Stimulated activated effector memory CD8-positive, alpha-beta T cell treated with anti-CD3 and anti-CD28 coated beads, Interleukin-12 subunit alpha, Interleukin-12 subunit beta, amount 100 ng/mL, for 72 hours (primary cell): ENCODE measurements at regions not wholly inside any gene's neighbourhood (a gene's known extent, or its start where the extent isn't known, plus 50 kb on each side); places are given as distances from the start of the nearest gene placed in this dataset.
"Not testable (repeated sequence)": the region's sequence is repeated elsewhere in the genome, so short reads cannot be mapped to it uniquely, and the experiment has no call there.

Experiments used
- ATAC-seq: fragments of 150-1000 bp; cut with Tn5 transposase; 2 replicates; pipeline ENCODE4 v1.10.0; 2021
- DNase-seq, 2 donors: peaks; one replicate each; pipeline ENCODE4 v3.0.0; 2021 to 2022; ENCODE audit warnings: low spot score in 2 of 2
- H3K27ac Mint-ChIP-seq: one replicate; pipeline ENCODE4 v1.8.0; 2022; ENCODE audit warnings: mild to moderate bottlenecking, mixed read lengths
- H3K36me3 Mint-ChIP-seq: one replicate; pipeline ENCODE4 v1.8.0; 2022; ENCODE audit warnings: mild to moderate bottlenecking, mixed read lengths
- H3K4me1 Mint-ChIP-seq: one replicate; pipeline ENCODE4 v1.8.0; 2022; ENCODE audit warnings: mixed read lengths
- H3K4me3 Mint-ChIP-seq: one replicate; pipeline ENCODE4 v1.8.0; 2022; ENCODE audit warnings: mild to moderate bottlenecking, mixed read lengths
- H3K9me3 Mint-ChIP-seq: one replicate; pipeline ENCODE4 v1.8.0; 2022; ENCODE audit warnings: mixed read lengths

DNA sequence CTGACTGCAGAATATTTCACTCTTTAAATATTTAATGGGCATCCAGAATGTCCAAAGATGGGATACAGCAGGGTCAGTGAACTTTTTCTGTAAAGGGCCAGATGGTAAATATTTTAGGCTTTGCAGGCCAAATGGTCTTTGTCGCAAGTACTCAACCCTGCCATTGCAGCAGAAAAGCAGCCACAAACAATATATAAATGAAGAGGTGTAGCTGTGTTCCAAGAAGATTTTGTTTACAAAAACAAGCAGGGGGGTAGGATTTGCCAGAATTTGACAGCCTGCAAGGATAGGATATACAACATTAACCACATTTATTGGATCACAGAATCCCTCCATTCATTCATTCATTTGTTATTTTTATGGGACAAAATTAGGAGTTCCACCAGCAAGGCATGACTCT is 435.0 kb upstream of the DYNLRB2 start:
- no peaks in the 10 kb centered on the region for H3K36me3 Mint-ChIP-seq
- ATAC-seq (no peak), DNase-seq (no peak)
- H3K4me3 Mint-ChIP-seq, result no peak overlapping the region
- no peak overlapping the region for H3K27ac Mint-ChIP-seq
- no peaks in the 10 kb centered on the region for H3K9me3 Mint-ChIP-seq
- no peaks in the 10 kb centered on the region for H3K4me1 Mint-ChIP-seq

DNA sequence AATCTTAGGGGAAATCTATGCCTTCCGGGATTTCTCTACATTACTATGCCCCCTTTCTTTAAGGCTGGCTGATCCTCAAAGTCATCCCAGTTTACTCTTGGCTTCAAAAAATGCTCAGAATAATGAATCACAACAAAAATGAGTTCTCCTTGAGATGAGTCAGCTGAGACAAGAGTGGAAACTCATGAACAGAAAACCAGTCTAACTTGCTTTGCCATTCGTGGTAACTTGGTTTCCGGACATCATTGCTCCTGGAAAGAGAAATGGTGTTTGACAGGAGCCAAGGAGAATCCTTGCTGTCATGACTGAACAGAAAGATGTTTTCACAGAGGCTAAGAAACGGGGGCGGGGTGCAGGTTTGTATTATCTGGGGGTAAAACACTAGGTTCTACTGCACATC is 435.6 kb upstream of the DYNLRB2 start:
- no peak overlapping the region for H3K4me3 Mint-ChIP-seq
- no peaks in the 10 kb centered on the region for H3K4me1 Mint-ChIP-seq
- H3K27ac Mint-ChIP-seq, result no peak overlapping the region
- ATAC-seq (no peak), DNase-seq (no peak)
- H3K36me3 Mint-ChIP-seq, result no peaks in the 10 kb centered on the region
- H3K9me3 Mint-ChIP-seq, result no peaks in the 10 kb centered on the region

DNA sequence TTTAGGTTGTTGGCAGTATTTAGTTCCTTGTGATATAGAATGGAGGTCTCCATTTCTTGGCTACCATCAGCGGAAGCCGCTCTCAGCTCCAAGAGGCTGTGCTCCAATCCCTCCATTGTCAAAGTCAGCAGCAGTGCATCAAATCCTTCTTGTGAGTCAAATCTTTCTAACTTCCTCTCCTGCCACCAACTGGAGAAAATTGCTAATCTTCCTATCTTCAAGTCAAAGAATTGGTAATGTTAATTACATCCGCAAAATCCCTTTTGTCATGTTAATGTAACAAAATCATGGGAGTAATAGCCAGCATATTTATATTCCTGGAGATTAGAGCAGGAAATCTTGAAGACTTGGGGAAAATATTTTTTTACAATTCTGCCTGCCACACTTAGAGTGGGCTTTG is 436.4 kb upstream of the DYNLRB2 start:
- H3K4me1 Mint-ChIP-seq, result no peaks in the 10 kb centered on the region
- no peaks in the 10 kb centered on the region for H3K36me3 Mint-ChIP-seq
- no peak overlapping the region for H3K27ac Mint-ChIP-seq
- H3K9me3 Mint-ChIP-seq, result no peaks in the 10 kb centered on the region
- no peak for ATAC-seq
- no peak for DNase-seq
- no peak overlapping the region for H3K4me3 Mint-ChIP-seq

DNA sequence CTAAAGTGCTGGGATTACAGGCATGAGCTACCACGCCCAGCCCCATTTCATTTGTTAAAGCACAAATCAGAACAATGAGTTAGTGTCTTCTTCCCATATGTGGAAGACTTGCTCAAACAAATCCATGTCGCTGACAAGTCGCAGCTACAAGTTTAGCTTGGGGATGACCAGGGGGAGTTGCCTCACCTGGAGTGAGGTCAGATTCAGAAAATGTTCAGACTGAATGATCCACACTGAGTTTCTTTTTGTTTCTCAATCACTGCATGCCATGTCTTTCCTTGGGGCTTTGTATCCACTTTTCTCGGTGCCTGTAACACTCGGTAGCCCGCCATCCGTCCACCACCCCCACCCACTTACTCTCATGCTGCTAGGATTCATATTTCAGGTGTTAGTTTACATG is 437.3 kb upstream of the DYNLRB2 start:
- Mint-ChIP-seq H3K4me1 (no peaks in the 10 kb centered on the region), H3K36me3 (no peaks in the 10 kb centered on the region), H3K9me3 (peaks cover 2% of the 10 kb centered on the region), H3K27ac (no peak overlapping the region), H3K4me3 (no peak overlapping the region)
- DNase-seq (no peak), ATAC-seq (no peak)

DNA sequence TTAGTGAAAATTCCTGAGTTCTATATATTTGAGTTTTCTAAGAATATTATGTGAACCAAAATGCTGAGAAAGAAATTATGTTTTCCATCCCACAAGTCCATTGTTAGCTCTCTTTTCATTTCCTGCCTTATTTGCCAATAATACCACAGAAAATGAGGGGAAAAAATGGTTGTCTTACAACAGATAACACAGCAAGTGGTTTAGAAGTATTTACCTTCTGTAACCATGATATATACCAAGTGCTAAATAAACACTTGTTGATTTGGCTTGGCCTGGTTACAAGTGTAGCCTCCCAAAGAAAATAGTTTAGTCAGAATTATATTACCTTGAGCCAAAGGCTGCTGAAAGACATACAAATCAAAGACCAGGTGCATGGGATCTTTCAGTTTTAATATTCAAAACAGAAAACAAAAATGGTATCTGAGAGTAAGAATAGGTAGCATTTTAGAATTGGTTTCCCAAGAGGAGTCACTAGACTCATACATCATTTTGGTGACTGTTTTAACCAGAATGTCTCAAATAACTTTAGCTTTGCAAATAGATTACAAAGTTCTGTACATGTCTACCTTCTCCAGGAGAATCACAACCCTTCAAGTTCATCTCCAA is 439.8 kb upstream of the DYNLRB2 start:
- ATAC-seq (no peak), DNase-seq (no peak)
- Mint-ChIP-seq H3K36me3 (no peaks in the 10 kb centered on the region), H3K9me3 (peaks cover 4% of the 10 kb centered on the region), H3K4me1 (no peaks in the 10 kb centered on the region), H3K27ac (no peak overlapping the region), H3K4me3 (no peak overlapping the region)

DNA sequence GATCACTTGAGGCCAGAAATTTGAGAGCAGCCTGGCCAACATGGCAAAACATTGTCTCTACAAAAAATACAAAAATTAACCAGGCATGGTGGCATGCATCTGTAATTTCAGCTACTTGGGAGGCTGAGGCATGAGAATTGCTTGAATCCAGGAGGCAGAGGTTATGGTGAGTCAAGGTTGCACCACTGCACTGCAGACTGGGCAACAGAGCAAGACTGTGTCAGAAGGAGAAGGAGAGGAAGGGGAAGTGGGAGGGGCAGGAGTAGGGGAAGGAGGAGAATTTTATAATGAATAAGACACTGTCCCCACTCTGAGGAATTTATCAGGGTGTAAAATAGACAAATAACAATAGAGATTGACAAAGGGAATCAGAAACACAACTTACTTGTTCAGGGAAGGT is 440.6 kb upstream of the DYNLRB2 start:
- H3K27ac Mint-ChIP-seq, result no peak overlapping the region
- no peaks in the 10 kb centered on the region for H3K4me1 Mint-ChIP-seq
- DNase-seq (no peak), ATAC-seq (no peak)
- no peaks in the 10 kb centered on the region for H3K36me3 Mint-ChIP-seq
- H3K9me3 Mint-ChIP-seq, result peaks cover 4% of the 10 kb centered on the region
- H3K4me3 Mint-ChIP-seq, result no peak overlapping the region

DNA sequence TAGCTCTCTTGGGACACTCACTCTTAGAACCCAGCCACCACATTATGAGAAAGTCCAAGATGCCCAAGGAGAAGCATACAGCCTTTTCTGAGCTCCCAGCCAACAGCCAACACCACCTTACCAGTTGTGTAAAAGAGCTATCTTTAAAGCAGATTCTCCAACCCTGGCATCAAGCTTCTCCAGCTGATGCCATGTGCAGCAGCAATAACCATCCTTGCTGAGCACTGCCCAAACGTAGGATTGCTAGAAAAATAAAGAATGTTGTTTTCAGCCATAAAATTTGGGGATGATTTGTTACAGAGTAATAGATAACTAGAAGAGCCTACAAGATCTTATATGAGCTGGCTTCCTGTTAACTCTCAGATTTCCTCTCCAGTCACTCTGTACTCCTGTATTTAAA is 443.7 kb upstream of the DYNLRB2 start:
- Mint-ChIP-seq H3K4me1 (no peaks in the 10 kb centered on the region), H3K9me3 (peaks cover 4% of the 10 kb centered on the region), H3K4me3 (no peak overlapping the region), H3K27ac (no peak overlapping the region), H3K36me3 (no peaks in the 10 kb centered on the region)
- ATAC-seq (no peak), DNase-seq (no peak)

DNA sequence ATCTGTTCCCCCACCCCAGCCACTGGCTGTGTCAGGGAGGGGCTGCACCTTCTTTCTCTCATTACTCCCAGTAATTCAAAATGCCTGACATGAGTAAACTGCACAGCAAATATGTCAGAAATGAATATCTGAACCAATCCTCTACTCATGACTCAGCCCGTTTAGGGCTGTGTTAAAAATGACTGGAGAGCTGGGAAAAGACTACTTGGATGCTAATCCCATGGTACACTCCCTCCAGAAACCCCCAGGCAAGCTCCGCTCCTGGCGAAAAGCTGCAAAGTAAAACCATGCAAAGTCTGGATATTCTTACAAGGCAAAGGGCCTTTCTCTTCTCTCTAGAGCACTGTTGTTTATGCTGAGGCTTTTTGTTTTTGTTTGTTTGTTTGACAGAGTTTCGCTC is 448.1 kb upstream of the DYNLRB2 start:
- Mint-ChIP-seq H3K4me1 (no peaks in the 10 kb centered on the region), H3K4me3 (no peak overlapping the region), H3K9me3 (peaks cover 2% of the 10 kb centered on the region), H3K27ac (no peak overlapping the region), H3K36me3 (no peaks in the 10 kb centered on the region)
- DNase-seq (no peak), ATAC-seq (no peak)

DNA sequence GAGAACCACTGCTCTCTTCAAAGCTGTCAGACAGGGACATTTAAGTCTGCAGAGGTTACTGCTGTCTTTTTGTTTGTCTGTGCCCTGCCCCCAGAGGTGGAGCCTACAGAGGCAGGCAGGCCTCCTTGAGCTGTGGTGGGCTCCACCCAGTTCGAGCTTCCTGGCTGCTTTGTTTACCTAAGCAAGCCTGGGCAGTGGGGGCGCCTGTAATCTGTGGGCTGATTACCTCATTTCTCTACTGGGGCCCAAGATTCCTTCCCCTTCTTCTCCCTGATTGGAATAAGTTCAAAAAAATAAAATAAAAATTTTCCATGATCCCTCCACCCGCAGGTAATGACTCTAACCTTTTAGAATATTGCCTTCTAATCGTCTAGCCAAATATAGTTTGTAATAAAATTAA is 449.3 kb upstream of the DYNLRB2 start:
- H3K27ac Mint-ChIP-seq, H3K36me3 Mint-ChIP-seq, DNase-seq, H3K9me3 Mint-ChIP-seq, ATAC-seq, H3K4me1 Mint-ChIP-seq, H3K4me3 Mint-ChIP-seq: not testable (repeated sequence)

DNA sequence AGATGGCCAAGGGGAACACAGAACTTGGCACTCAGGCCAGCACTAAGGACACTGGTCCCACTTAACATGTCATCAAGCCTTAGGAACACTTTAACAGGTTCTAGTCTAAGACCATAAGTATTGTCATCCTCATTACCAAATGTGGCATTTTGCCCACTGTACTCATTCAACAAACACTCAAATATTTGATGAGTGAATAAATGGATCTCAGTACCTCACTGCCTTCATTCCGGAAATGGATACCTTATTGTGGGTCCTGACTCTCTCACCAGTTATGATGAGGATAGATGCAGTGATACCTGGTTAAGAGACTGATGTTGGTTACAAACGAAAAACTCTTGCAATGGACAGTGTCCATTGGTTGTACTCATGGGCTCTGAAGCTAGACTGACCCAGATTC is 455.2 kb upstream of the DYNLRB2 start:
- no peak for ATAC-seq
- H3K9me3 Mint-ChIP-seq, result no peaks in the 10 kb centered on the region

DNA sequence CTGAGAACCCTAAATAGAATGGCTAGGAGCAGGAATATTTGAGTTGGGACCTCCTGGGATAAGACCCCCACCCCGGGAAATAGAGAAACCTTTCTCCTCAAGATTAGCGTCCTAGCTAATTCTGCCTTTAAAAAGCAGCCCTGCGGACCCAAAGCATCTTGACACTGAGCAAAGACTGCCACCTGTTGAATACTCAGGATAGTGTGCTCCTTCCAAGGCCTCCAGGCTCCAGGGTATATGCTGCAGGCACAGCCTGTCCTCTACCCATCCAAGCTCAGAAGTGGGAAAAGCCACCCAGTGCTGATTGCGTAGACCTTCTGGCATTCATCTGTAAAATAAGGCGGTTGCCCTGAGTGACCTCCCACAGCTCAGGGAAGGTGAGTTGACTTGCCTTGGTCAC is 456.2 kb upstream of the DYNLRB2 start:
- Mint-ChIP-seq H3K4me1 (no peaks in the 10 kb centered on the region), H3K27ac (no peak overlapping the region), H3K9me3 (no peaks in the 10 kb centered on the region), H3K4me3 (no peak overlapping the region), H3K36me3 (no peaks in the 10 kb centered on the region)
- ATAC-seq (peak; percentile 59), DNase-seq (no peak)

More for the DNA sequence above, 455.2 kb upstream of the DYNLRB2 start:
- no peak overlapping the region for H3K27ac Mint-ChIP-seq
- DNase-seq, result no peak
- H3K36me3 Mint-ChIP-seq, result no peaks in the 10 kb centered on the region
- H3K4me1 Mint-ChIP-seq, result no peaks in the 10 kb centered on the region
- H3K4me3 Mint-ChIP-seq, result no peak overlapping the region

DNA sequence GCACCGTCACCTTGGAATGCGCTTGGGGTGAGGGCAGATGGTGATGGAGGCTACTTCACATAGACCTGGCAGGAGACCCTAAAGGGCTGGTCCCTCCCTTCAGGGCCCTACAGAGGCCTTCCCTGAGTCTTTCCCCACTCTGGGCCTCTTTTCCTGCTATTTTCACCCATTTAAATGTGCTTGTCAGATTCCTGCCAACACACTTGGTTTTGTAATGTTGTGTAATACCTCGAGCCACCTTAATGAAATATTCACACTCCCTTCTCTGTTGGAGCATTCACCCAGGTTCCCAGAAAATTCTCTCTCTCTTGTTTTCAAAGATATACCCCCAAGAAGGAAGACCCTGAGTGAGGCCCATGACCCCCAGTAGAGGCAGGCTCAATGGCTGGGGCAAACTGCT is 456.6 kb upstream of the DYNLRB2 start:
- DNase-seq (no peak), ATAC-seq (no peak)
- H3K4me1 Mint-ChIP-seq, result no peaks in the 10 kb centered on the region
- no peak overlapping the region for H3K27ac Mint-ChIP-seq
- H3K36me3 Mint-ChIP-seq, result no peaks in the 10 kb centered on the region
- no peaks in the 10 kb centered on the region for H3K9me3 Mint-ChIP-seq
- no peak overlapping the region for H3K4me3 Mint-ChIP-seq

DNA sequence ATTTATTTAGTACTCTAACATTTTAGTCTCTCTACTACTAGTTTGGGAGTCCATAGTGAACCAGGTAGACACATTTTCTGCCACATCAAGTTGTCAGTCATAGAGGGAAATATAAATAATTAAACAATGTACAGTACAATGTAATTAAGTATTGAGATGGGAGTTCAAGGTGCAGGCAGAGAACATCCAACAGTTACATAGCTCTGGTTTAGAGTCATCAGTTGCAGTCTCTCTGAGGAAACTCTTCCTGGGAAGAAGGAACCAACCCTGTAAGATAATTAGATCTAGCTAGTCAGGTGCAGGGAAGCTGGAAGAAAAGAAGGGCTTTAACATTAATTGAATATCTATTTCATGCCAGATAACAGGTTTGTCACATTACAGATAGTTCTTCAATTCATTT is 457.9 kb upstream of the DYNLRB2 start:
- Mint-ChIP-seq H3K4me1 (no peaks in the 10 kb centered on the region), H3K4me3 (no peak overlapping the region), H3K27ac (no peak overlapping the region), H3K36me3 (no peaks in the 10 kb centered on the region), H3K9me3 (no peaks in the 10 kb centered on the region)
- DNase-seq (no peak), ATAC-seq (no peak)

DNA sequence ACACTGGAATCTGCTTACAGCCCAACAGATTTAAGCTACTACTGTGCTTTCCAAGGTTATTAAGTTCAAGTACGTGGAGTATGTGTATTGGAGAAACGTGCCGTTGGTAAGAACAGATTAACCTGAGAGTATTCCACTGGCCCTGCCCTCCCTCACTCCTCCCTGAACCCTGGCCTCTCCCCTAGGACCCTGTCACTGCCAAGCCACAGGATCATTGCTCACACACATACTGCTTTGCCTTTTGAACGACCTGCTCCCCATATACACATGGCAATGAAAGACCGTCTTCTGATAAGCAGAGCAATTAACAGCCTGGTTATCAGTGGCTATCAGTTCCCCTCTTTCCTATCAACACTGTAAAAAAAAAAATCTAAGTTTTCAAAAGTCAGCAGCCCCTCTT is 458.9 kb upstream of the DYNLRB2 start:
- Mint-ChIP-seq H3K4me1 (no peaks in the 10 kb centered on the region), H3K9me3 (no peaks in the 10 kb centered on the region), H3K27ac (no peak overlapping the region), H3K36me3 (no peaks in the 10 kb centered on the region), H3K4me3 (no peak overlapping the region)
- ATAC-seq (no peak), DNase-seq (no peak)

DNA sequence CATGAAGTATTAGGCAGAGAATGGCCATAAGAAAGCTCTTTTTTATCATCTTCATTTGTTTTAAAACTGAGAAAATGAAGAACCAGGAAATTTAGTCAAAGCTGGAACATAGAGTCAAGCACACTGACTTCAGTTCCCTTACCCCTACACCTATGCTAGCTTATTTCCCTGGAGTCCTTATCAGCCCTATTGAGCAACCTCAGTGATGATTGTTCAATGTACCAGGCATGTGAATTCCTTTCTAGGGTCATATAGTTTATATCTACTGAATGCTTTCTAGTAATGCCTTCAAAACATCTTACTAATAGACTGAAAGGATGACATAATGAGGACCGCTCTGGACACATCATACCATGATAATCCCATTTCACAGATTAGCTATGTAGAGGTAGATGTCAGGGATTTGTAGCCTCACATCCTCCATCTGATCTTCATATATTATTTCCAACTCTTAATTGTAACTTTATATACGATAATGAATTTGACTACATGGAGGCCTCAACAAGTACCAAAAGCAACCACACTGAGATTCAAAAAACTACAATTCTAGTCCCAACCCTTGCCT is 460.4 kb upstream of the DYNLRB2 start:
- Mint-ChIP-seq H3K4me1 (no peaks in the 10 kb centered on the region), H3K27ac (no peak overlapping the region), H3K9me3 (no peaks in the 10 kb centered on the region), H3K36me3 (no peaks in the 10 kb centered on the region), H3K4me3 (no peak overlapping the region)
- no peak for DNase-seq
- no peak for ATAC-seq

DNA sequence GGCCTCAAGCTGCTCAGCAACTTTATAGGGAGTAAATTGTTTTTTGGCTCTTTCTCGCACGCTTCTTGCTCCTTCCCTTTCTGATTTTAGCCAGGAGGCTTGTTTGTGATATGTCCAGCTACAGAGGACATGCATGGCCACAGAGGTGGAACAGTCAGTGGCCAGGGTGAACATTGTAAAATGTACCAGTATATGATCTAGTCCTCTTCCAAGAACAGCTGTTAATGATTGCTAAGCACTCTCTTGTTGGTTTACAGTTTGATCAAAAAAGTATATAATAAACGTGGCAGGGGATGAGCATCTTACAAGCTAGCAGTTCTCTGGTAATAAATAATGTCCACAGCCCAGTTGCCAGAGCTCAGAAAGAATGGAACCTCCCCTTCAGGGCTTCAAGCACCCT is 461.7 kb upstream of the DYNLRB2 start:
- Mint-ChIP-seq H3K9me3 (no peaks in the 10 kb centered on the region), H3K27ac (no peak overlapping the region), H3K4me3 (no peak overlapping the region), H3K4me1 (no peaks in the 10 kb centered on the region), H3K36me3 (no peaks in the 10 kb centered on the region)
- no peak for DNase-seq
- ATAC-seq, result no peak

DNA sequence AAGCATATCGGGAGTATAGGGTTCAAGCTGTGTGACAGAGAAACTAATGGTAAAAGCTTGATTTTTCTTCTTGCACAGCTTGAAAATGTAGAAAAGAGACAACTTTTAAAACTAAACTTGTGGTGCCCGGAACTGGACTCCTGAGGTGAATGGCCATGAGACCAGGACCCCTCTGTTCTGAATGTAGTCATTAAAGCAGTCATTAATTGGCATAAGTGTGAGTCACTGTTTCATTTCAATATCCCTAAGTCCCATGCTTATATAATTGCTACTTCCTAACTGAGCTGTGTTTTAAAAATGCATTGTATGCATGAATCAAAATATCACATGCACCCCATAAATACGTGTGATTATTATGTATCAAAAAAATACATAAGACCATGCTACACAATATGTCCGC is 463.1 kb upstream of the DYNLRB2 start:
- H3K9me3 Mint-ChIP-seq, result no peaks in the 10 kb centered on the region
- H3K36me3 Mint-ChIP-seq, result no peaks in the 10 kb centered on the region
- H3K4me1 Mint-ChIP-seq, result no peaks in the 10 kb centered on the region
- DNase-seq (no peak), ATAC-seq (no peak)
- H3K27ac Mint-ChIP-seq, result no peak overlapping the region
- H3K4me3 Mint-ChIP-seq, result no peak overlapping the region
